ENCODE measurements at regions not wholly inside any gene's neighbourhood (a gene's known extent, or its start where the extent isn't known, plus 50 kb on each side); places are given as distances from the start of the nearest gene placed in this dataset.

- CTCF ChIA-PET = no interaction called here
- DNase-seq (ENCODE audit: low read depth, low spot score) = no peak
- Histone ChIP-seq H3K4me3 (replicated peaks in 1 of 2; ENCODE audit: low read depth in 1 of 2, low read length in 2 of 2) (no peak overlapping the region), H3K9me3 (ENCODE audit: control insufficient read depth in 1 of 2, insufficient read depth in 1 of 2, low read depth in 1 of 2, low read length in 2 of 2) (no peaks in the 10 kb centered on the region), H4K20me1 (ENCODE audit: insufficient read depth) (no peaks in the 10 kb centered on the region), H3K27me3 (ENCODE audit: insufficient read depth, low read length) (no peaks in the 10 kb centered on the region), H3K27ac (ENCODE audit: low read depth, low read length) (no peak overlapping the region), H3K79me2 (ENCODE audit: insufficient read depth, low read length) (no peaks in the 10 kb centered on the region), H3K4me2 (ENCODE audit: low read length) (no peak overlapping the region), H3K4me1 (ENCODE audit: control insufficient read depth in 1 of 2, insufficient read depth in 2 of 2, low read length in 2 of 2) (no peaks in the 10 kb centered on the region), H3K9ac (ENCODE audit: low read length) (no peak overlapping the region), H3K9me2 (ENCODE audit: insufficient read depth) (no peaks in the 10 kb centered on the region), H3K36me3 (ENCODE audit: control insufficient read depth in 1 of 2, insufficient read depth in 2 of 2, low read length in 2 of 2) (no peaks in the 10 kb centered on the region), H2AFZ (ENCODE audit: low read depth, low read length, poor library complexity, severe bottlenecking) (no peak overlapping the region)
- POLR2A ChIA-PET = no interaction called here
- no TSS peak for BruUV-seq (replicated peaks)
- no peak for TF ChIP-seq YY1 (IDR thresholded peaks at IDR 0.05; ENCODE audit: extremely low read depth, insufficient replicate concordance, low read depth, low read length)
- TF ChIP-seq ELF1 (IDR thresholded peaks at IDR 0.05; ENCODE audit: borderline replicate concordance, low read depth) = no peak
- TF ChIP-seq FOSL1 (IDR thresholded peaks at IDR 0.05; ENCODE audit: low read depth) = no peak
- TF ChIP-seq POLR2A (IDR thresholded peaks at IDR 0.05; ENCODE audit: borderline replicate concordance, extremely low read depth, insufficient read depth, insufficient read length) = no peak
- TF ChIP-seq CBX3 (IDR thresholded peaks at IDR 0.05; ENCODE audit: low read depth) = no peak
- TF ChIP-seq CTCF (IDR thresholded peaks at IDR 0.05 in 2 of 3, conservative IDR thresholded peaks at IDR 0.05 in 1 of 3; ENCODE audit: borderline replicate concordance in 1 of 3, insufficient read depth in 1 of 3, low read depth in 2 of 3, low read length in 2 of 3) = no peak
- no peak for TF ChIP-seq CEBPB (IDR thresholded peaks at IDR 0.05; ENCODE audit: low read depth)
- TF ChIP-seq ZFX (IDR thresholded peaks at IDR 0.05) = no peak
- no peak for TF ChIP-seq SIN3A (IDR thresholded peaks at IDR 0.05; ENCODE audit: low read depth)
- no peak for TF ChIP-seq EZH2 (IDR thresholded peaks at IDR 0.05)
- TF ChIP-seq REST (IDR thresholded peaks at IDR 0.05; ENCODE audit: low read depth) = no peak
- no peak for TF ChIP-seq SRF (IDR thresholded peaks at IDR 0.05; ENCODE audit: low read depth)
- no peak for TF ChIP-seq POLR2AphosphoS5 (IDR thresholded peaks at IDR 0.05; ENCODE audit: low read depth, low read length)
- no peak for TF ChIP-seq TCF7L2 (IDR thresholded peaks at IDR 0.05; ENCODE audit: borderline replicate concordance, extremely low read depth, insufficient read depth, insufficient read length)
- TF ChIP-seq ZBTB33 (IDR thresholded peaks at IDR 0.05; ENCODE audit: extremely low read depth, insufficient replicate concordance, low read length) = no peak
- ATAC-seq = no peak
- intact Hi-C loops (cut with micrococcal nuclease) = no loop called here
- RAD21 ChIA-PET (ENCODE audit: low non-redundant PET in 1 of 2, low total read pairs in 2 of 2, uncharacterized antibody in 2 of 2, unreplicated experiment in 2 of 2) = no interaction called here
Observed at GRCh38 chr6:168182908-168183612, 104.0 kb upstream of the FRMD1 start.
